Midbrain (tissue), 1 donor: ENCODE measurements at regions not wholly inside any gene's neighbourhood (a gene's known extent, or its start where the extent isn't known, plus 50 kb on each side); places are given as distances from the start of the nearest gene placed in this dataset.
A peak's percentile ranks its signal among the peaks of the same experiment; 100 is the strongest.
"Not testable (repeated sequence)": the region's sequence is repeated elsewhere in the genome, so short reads cannot be mapped to it uniquely, and the experiment has no call there.

Experiments
- DNase-seq: peaks from one replicate; lab custom pipeline; 2025; lab: John Stamatoyannopoulos, UW

DNA sequence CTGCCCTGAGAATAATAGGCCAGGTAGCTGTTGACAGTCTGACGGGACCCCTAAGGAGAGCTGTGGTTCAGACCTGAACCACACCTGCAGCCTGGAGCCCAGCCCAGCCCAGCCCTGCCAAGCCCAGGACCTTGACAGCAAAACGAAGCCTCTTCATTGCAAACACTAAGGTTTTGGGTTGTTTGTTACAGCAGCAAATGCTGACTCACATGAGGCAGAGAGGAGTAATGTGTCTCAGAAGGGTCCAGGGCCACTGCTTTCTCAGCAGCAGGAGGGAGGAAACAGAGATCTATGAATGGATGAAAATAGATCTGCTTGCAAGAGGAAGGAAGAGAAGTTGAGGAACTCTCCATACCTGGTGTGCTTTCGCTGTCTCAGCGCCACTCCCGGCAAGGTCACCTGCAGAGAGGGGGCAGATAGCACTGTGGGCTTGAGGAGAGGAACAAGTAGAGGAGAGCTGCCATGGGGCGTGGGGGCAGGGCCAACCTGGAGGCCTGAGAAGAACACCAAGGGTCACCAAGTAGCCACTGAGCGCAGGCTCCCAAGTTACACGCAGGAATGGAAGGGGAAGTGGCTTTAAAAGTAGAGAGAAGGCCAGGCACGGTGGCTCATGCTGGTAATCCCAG is 127.2 kb downstream of the ZNF281 start:
- no peak for DNase-seq

- DNase-seq = no peak
These were observed 128.5 kb downstream of the ZNF281 start for GRCh38 chr1:200281201-200281835.

DNA sequence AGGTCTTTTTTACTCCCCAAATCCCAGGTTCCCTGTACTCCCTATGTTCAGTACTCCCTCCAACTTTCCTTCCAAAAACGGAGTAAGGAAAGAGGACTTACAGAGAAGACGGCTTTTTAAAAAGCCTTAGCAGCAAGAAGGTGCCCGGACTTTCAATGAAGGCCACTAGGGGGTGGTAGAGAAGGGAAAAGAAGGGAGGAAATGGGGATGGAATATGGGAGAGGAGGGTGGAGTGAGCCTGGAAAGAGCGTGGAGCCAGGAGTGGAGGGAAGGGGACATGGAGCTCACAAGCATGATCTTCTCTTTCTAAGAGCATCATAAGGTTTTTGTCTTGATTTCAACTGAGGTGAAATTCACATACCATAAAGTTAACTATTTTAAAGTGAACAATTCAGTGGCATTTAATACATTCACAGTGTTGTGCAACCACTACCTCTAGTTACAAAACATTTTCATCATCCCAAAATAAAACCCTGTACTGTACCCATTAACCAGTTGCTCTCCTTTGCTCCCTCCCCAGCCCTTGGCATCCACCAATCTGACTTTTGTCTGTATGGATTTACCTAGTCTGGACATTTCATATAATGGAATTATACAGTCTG is 129.9 kb downstream of the ZNF281 start:
- peak; percentile 54 for DNase-seq

DNA sequence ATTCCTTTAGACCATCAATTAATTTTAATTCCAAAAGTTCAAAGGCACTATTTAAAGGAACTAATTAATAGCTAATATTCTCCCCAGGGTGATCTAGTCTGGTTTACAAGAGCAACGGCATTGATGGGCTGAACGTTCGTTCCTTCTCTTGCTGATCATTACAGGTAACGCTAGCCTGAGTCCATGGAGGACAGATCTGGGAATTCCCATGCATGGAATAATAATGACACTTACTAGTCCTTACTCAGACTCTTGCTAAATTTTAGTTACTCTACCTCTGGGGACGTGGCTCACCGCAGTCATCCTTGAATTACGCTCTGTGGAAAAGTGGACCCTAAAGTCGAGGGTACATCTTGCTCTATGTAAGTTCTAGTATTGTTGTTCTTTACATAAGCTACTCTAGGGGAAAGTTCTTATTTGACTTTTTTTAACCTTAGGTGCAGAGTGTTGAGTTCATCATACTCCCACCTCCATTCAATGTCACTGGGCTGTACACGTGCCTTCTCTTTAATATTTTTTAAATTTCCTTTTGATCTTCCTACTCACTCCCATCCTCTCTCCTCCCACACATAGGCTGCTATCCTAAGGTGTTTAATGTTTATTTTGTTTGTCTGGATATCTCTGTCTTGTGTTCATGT is 133.9 kb downstream of the ZNF281 start:
- DNase-seq = no peak

- DNase-seq = no peak
These were observed 134.4 kb downstream of the ZNF281 start for GRCh38 chr1:200275415-200275814.

- DNase-seq = no peak
These were observed 135.7 kb downstream of the ZNF281 start for GRCh38 chr1:200274116-200274515.

GRCh38 chr1:200272481-200273068 is 137.3 kb downstream of the ZNF281 start:
- no peak for DNase-seq

DNA sequence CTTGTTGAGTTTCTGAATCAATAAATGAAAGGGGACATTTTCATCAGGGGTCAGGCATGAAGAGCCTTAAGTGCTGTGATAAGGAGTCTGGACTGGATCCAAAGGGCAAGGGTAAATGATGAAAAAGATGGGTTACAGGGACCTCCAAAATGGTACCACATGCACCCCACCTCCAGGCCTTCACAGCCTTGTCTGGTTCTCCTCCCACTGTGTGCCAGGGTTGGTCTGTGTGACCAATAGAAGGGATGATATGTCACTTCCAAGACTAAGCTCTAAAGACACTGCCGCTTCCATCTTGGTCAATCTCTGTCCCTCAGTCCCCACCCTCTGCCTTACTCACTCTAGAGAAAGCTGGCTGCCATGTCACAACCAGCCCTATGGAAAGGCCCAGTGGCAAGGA is 140.6 kb downstream of the ZNF281 start:
- DNase-seq = no peak

- no peak for DNase-seq
These were observed 141.9 kb downstream of the ZNF281 start for GRCh38 chr1:200267937-200268336.

DNA sequence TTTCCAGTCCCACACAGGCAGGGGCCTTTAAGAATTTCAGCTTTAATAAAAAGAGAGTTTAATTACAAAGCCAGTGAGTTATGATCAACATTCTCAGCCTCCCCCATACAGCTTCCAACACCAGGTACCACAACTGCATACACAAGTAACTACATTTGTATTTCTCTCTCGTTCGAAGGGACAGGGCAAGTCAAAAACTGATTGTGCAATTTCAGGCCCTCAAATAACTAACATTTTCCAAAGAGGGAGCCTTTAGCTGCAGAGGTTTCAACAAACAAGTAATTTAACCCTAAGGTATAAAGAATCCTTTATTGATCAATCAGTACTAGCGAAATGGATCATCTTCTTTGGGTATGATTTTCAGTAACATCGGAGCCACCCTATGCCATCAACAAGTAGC is 142.4 kb downstream of the ZNF281 start:
- DNase-seq = no peak

DNA sequence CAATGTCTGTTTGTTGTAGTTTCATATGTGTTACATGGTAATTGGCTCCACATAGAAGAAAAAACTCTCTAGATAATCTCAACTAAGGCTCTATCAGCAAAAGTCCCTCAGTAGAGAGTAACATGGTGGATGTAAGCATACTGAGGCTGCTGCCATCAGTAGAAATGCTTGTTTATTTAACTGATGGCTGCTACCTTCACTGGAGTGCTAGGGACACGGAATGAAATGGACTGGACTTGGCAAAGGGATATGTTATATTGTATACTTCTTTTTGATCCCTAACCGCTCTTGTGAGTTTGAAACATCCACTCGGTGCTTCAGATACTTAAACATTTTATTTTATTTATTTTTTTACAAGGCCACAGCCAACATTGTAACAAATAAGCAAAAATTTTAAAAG is 143.0 kb downstream of the ZNF281 start:
- DNase-seq = no peak

GRCh38 chr1:200265881-200266280 is 144.0 kb downstream of the ZNF281 start:
- DNase-seq = no peak

DNA sequence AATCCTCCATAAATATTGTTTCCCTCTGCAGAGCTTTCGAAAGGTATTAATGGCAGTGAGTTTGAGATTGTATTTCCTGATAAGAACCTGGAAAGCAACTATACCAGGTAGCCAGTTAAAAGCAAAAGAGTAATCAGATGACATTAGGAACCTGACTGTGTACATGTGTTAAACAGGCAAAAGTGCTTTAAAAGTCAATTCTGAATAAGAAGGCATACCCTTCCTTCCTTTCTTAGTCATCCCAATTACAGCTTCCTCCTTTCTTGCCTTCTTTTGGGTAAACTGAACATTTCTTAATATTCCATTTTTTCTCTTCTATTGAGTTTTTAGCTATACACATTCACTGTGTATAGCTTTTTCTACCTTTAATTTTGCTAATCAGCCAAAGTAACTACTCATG is 144.7 kb downstream of the ZNF281 start:
- no peak for DNase-seq

- DNase-seq = no peak
These were observed 146.6 kb downstream of the ZNF281 start for GRCh38 chr1:200263203-200263602.

GRCh38 chr1:200262326-200262965 is 147.4 kb downstream of the ZNF281 start:
- no peak for DNase-seq

GRCh38 chr1:200260597-200261335 is 149.1 kb downstream of the ZNF281 start:
- DNase-seq = no peak

GRCh38 chr1:200258447-200259375 is 151.1 kb downstream of the ZNF281 start:
- DNase-seq = no peak

DNA sequence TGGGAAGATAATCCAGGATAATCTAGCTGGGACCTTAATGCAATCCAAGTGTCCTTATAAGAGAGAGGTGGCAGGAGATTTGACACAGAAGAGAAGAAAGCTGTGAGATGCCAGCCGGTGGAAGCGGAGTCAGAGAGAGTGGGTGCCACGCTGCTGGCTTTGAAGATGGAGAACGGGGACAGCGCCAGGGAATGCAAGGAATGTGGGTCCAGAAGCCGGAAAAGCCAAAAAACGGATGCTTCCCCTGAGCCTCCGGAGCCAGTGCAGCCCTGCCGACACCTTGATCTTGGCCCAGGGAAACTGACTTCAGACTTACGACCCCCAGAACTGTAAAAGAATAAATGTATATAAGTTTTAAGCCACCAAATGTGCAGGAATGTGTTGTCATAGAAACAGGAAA is 152.6 kb downstream of the ZNF281 start:
- no peak for DNase-seq

GRCh38 chr1:200254602-200255001 is 155.2 kb downstream of the ZNF281 start:
- not testable (repeated sequence) for DNase-seq

DNA sequence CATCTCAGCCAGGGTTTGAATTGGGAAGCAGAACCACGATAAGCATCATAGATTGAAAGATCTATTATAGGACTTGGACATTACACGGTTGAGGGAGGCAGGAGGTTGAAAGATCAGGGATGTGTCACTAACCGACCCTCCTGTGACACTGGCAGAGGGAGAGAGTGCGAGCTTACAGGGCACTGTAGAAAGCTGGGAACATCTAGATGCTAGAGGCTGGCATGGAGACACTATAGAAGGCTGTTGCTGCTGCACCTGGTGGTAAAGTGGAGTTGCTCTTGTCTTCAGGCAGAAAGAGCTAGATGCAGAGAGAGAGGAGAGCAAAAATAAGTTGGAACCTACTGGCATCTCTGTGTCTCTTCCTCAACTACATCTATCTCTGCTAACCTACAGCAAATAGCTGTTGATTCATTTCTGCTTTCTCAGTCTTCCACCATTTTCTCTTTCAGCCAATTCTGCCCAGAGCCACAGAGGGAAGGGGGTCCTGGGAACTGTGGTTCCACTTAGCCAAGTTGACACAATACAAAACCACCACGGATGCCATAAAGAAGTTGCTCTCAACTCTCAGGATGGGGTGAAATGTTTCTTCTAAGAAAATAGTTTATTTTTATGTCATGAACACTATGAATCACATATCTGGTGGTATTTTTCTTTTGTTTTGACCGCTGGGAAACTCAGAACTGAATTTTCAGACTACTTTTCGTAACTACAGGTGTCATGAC is 155.9 kb downstream of the ZNF281 start:
- no peak for DNase-seq
